ENCODE measurements at regions not wholly inside any gene's neighbourhood (a gene's known extent, or its start where the extent isn't known, plus 50 kb on each side); places are given as distances from the start of the nearest gene placed in this dataset.
A peak's percentile ranks its signal among the peaks of the same experiment; 100 is the strongest.

GRCh38 chr17:13268791-13269595 lies 251.2 kb upstream of the ELAC2 start:
- no peaks in the 10 kb centered on the region for H3K4me1 ChIP-seq (replicated peaks in 1 of 2)
- peak in 1 of 8 experiments; percentile 82 for ATAC-seq (replicated peaks in 6 of 8)
- H3K4me3 ChIP-seq: no peak overlapping the region
- 38 to 86% (median 70%) methylated on average over 2 to 5 of the region's 8 CpGs; no CpG with 5 or more reads in 1 of the 10 experiments for WGBS, 10 experiments
- no peak overlapping the region for H3K27ac ChIP-seq
- in situ Hi-C loops (cut with MboI; ENCODE audit: low pct_unique_long_range_greater_than_20kb in 2 of 9, low sequenced_read_pairs in 9 of 9, unreplicated experiment in 9 of 9): no loop called here

GRCh38 chr17:13266606-13267005 lies 248.8 kb upstream of the ELAC2 start:
- WGBS, 10 experiments: 0 to 100% (median 69%) methylated on average over 1 to 7 of the region's 7 CpGs; no CpG with 5 or more reads in 1 of the 10 experiments
- Histone ChIP-seq H3K4me3 (no peak overlapping the region), H3K4me1 (replicated peaks in 1 of 2) (no peaks in the 10 kb centered on the region), H3K27ac (no peak overlapping the region)
- peak in 1 of 8 experiments; percentile 19 for ATAC-seq (replicated peaks in 6 of 8)
- in situ Hi-C loops (cut with MboI; ENCODE audit: low pct_unique_long_range_greater_than_20kb in 2 of 9, low sequenced_read_pairs in 9 of 9, unreplicated experiment in 9 of 9): no loop called here

GRCh38 chr17:13265311-13265710 lies 247.5 kb upstream of the ELAC2 start:
- ATAC-seq (replicated peaks in 6 of 8): no peak
- no peak overlapping the region for H3K4me3 ChIP-seq
- no peaks in the 10 kb centered on the region for H3K4me1 ChIP-seq (replicated peaks in 1 of 2)
- in situ Hi-C loops (cut with MboI; ENCODE audit: low pct_unique_long_range_greater_than_20kb in 2 of 9, low sequenced_read_pairs in 9 of 9, unreplicated experiment in 9 of 9): no loop called here
- WGBS, 10 experiments: 33 to 90% (median 70%) methylated on average over 1 to 2 of the region's 2 CpGs; no CpG with 5 or more reads in 3 of the 10 experiments
- no peak overlapping the region for H3K27ac ChIP-seq

GRCh38 chr17:13263746-13264145 lies 245.9 kb upstream of the ELAC2 start:
- Histone ChIP-seq H3K4me3 (no peak overlapping the region), H3K27ac (no peak overlapping the region), H3K4me1 (replicated peaks in 1 of 2) (no peaks in the 10 kb centered on the region)
- in situ Hi-C loops (cut with MboI; ENCODE audit: low pct_unique_long_range_greater_than_20kb in 2 of 9, low sequenced_read_pairs in 9 of 9, unreplicated experiment in 9 of 9): no loop called here
- WGBS, 10 experiments: 34 to 85% (median 51%) methylated on average over 1 to 4 of the region's 4 CpGs
- no peak for ATAC-seq (replicated peaks in 6 of 8)

GRCh38 chr17:13256545-13256944 lies 238.7 kb upstream of the ELAC2 start:
- no peak for ATAC-seq (replicated peaks in 6 of 8)
- Histone ChIP-seq H3K4me3 (no peak overlapping the region), H3K27ac (no peak overlapping the region), H3K4me1 (replicated peaks in 1 of 2) (no peaks in the 10 kb centered on the region)
- WGBS, 10 experiments: 70 to 100% (median 100%) methylated on average over 1 to 3 of the region's 3 CpGs; no CpG with 5 or more reads in 5 of the 10 experiments
- in situ Hi-C loops (cut with MboI; ENCODE audit: low pct_unique_long_range_greater_than_20kb in 2 of 9, low sequenced_read_pairs in 9 of 9, unreplicated experiment in 9 of 9): no loop called here

- no peak overlapping the region for H3K27ac ChIP-seq
- WGBS, 10 experiments: 0 to 100% (median 71%) methylated on average over 1 to 3 of the region's 3 CpGs; no CpG with 5 or more reads in 3 of the 10 experiments
- no peak overlapping the region for H3K4me3 ChIP-seq
- peak in 2 of 8 experiments; percentile 31 to 61 for ATAC-seq (replicated peaks in 6 of 8)
- in situ Hi-C loops (cut with MboI; ENCODE audit: low pct_unique_long_range_greater_than_20kb in 2 of 9, low sequenced_read_pairs in 9 of 9, unreplicated experiment in 9 of 9): no loop called here
- no peaks in the 10 kb centered on the region for H3K4me1 ChIP-seq (replicated peaks in 1 of 2)
Observed at GRCh38 chr17:13253733-13254410, 236.0 kb upstream of the ELAC2 start.

- in situ Hi-C loops (cut with MboI; ENCODE audit: low pct_unique_long_range_greater_than_20kb in 2 of 9, low sequenced_read_pairs in 9 of 9, unreplicated experiment in 9 of 9): no loop called here
- WGBS, 10 experiments: 48 to 88% (median 60%) methylated on average over 1 to 4 of the region's 5 CpGs; no CpG with 5 or more reads in 2 of the 10 experiments
- no peak for ATAC-seq (replicated peaks in 6 of 8)
- H3K4me1 ChIP-seq (replicated peaks in 1 of 2): no peaks in the 10 kb centered on the region
- H3K27ac ChIP-seq: no peak overlapping the region
- H3K4me3 ChIP-seq: no peak overlapping the region
Observed at GRCh38 chr17:13244513-13244912, 226.7 kb upstream of the ELAC2 start.

GRCh38 chr17:13243585-13243984 lies 225.8 kb upstream of the ELAC2 start:
- Histone ChIP-seq H3K4me1 (replicated peaks in 1 of 2) (no peaks in the 10 kb centered on the region), H3K27ac (no peak overlapping the region), H3K4me3 (no peak overlapping the region)
- 82 to 100% (median 100%) methylated on average over 1 to 4 of the region's 4 CpGs; no CpG with 5 or more reads in 2 of the 10 experiments for WGBS, 10 experiments
- ATAC-seq (replicated peaks in 6 of 8): no peak
- in situ Hi-C loops (cut with MboI; ENCODE audit: low pct_unique_long_range_greater_than_20kb in 2 of 9, low sequenced_read_pairs in 9 of 9, unreplicated experiment in 9 of 9): no loop called here

- in situ Hi-C loops (cut with MboI; ENCODE audit: low pct_unique_long_range_greater_than_20kb in 2 of 9, low sequenced_read_pairs in 9 of 9, unreplicated experiment in 9 of 9): no loop called here
- 50 to 100% (median 83%) methylated on average over 1 of the region's 1 CpG; no CpG with 5 or more reads in 5 of the 10 experiments for WGBS, 10 experiments
- Histone ChIP-seq H3K27ac (no peak overlapping the region), H3K4me1 (replicated peaks in 1 of 2) (no peaks in the 10 kb centered on the region), H3K4me3 (no peak overlapping the region)
- no peak for ATAC-seq (replicated peaks in 6 of 8)
Observed at GRCh38 chr17:13240851-13241250, 223.0 kb upstream of the ELAC2 start.

GRCh38 chr17:13230350-13231264 lies 212.8 kb upstream of the ELAC2 start:
- peak in 1 of 8 experiments; percentile 64 for ATAC-seq (replicated peaks in 6 of 8)
- Histone ChIP-seq H3K27ac (no peak overlapping the region), H3K4me3 (no peak overlapping the region), H3K4me1 (replicated peaks in 1 of 2) (no peaks in the 10 kb centered on the region)
- in situ Hi-C loops (cut with MboI; ENCODE audit: low pct_unique_long_range_greater_than_20kb in 2 of 9, low sequenced_read_pairs in 9 of 9, unreplicated experiment in 9 of 9): no loop called here
- 22 to 100% (median 60%) methylated on average over 1 to 10 of the region's 11 CpGs; no CpG with 5 or more reads in 1 of the 10 experiments for WGBS, 10 experiments

GRCh38 chr17:13228225-13228624 lies 210.4 kb upstream of the ELAC2 start:
- 43 to 83% (median 67%) methylated on average over 1 to 2 of the region's 2 CpGs; no CpG with 5 or more reads in 1 of the 10 experiments for WGBS, 10 experiments
- Histone ChIP-seq H3K27ac (no peak overlapping the region), H3K4me1 (replicated peaks in 1 of 2) (no peaks in the 10 kb centered on the region), H3K4me3 (no peak overlapping the region)
- in situ Hi-C loops (cut with MboI; ENCODE audit: low pct_unique_long_range_greater_than_20kb in 2 of 9, low sequenced_read_pairs in 9 of 9, unreplicated experiment in 9 of 9): no loop called here
- ATAC-seq (replicated peaks in 6 of 8): no peak

GRCh38 chr17:13222975-13223374 lies 205.1 kb upstream of the ELAC2 start:
- H3K4me1 ChIP-seq (replicated peaks in 1 of 2): no peaks in the 10 kb centered on the region
- in situ Hi-C loops (cut with MboI; ENCODE audit: low pct_unique_long_range_greater_than_20kb in 2 of 9, low sequenced_read_pairs in 9 of 9, unreplicated experiment in 9 of 9): no loop called here
- ATAC-seq (replicated peaks in 6 of 8): peak in 2 of 8 experiments; percentile 17 to 49
- no peak overlapping the region for H3K4me3 ChIP-seq
- H3K27ac ChIP-seq: no peak overlapping the region
- 0 to 100% (median 63%) methylated on average over 1 to 4 of the region's 4 CpGs; no CpG with 5 or more reads in 1 of the 10 experiments for WGBS, 10 experiments

- peak in 2 of 8 experiments; percentile 33 to 58 for ATAC-seq (replicated peaks in 6 of 8)
- Histone ChIP-seq H3K27ac (no peak overlapping the region), H3K4me3 (no peak overlapping the region), H3K4me1 (replicated peaks in 1 of 2) (peaks cover 0 to 3% of the 10 kb centered on the region in 2 donors)
- in situ Hi-C loops (cut with MboI; ENCODE audit: low pct_unique_long_range_greater_than_20kb in 2 of 9, low sequenced_read_pairs in 9 of 9, unreplicated experiment in 9 of 9): no loop called here
Observed at GRCh38 chr17:13212860-13213259, 195.0 kb upstream of the ELAC2 start.

Measured in motor neuron (in vitro differentiated cells).